ENCODE measurements at regions not wholly inside any gene's neighbourhood (a gene's known extent, or its start where the extent isn't known, plus 50 kb on each side); places are given as distances from the start of the nearest gene placed in this dataset.

DNA sequence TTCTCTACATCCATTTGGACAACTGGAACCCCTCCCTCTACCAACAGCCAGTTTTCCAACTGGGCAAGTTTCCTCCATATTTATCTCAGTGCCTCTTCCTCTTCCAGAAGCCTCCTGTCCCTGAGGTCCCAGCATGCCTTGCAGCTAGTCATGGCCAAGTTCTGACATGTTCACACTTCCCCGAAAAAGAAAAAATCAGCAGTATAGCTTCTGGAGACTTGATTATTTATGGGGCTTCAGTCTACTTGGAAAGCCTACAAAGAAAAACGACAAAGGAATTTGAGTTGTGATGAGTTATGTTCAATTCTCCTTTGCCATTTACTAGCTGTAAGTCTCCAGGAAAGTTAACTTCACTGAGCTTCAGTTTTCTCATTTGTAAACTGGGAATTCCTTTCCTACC is 406.5 kb downstream of the MAFB start:
- Histone ChIP-seq H4K20me1 (ENCODE audit: insufficient read depth, low read length) (no peaks in the 10 kb centered on the region), H3K27me3 (ENCODE audit: insufficient read depth, low read length) (peaks cover 5% of the 10 kb centered on the region), H3K27ac (ENCODE audit: low read depth, low read length) (no peak overlapping the region), H3K4me2 (ENCODE audit: insufficient read depth, low read length) (no peak overlapping the region), H3K4me1 (ENCODE audit: insufficient read depth, low read length) (no peaks in the 10 kb centered on the region), H2AFZ (ENCODE audit: low read length) (no peak overlapping the region), H3K36me3 (ENCODE audit: insufficient read depth, low read length) (no peaks in the 10 kb centered on the region), H3K4me3 (ENCODE audit: insufficient read depth, low read length) (no peak overlapping the region), H3K79me2 (ENCODE audit: insufficient read depth, low read length) (no peaks in the 10 kb centered on the region), H3K9me3 (ENCODE audit: low read depth, low read length) (no peaks in the 10 kb centered on the region)
- TF ChIP-seq, protein P1, sequence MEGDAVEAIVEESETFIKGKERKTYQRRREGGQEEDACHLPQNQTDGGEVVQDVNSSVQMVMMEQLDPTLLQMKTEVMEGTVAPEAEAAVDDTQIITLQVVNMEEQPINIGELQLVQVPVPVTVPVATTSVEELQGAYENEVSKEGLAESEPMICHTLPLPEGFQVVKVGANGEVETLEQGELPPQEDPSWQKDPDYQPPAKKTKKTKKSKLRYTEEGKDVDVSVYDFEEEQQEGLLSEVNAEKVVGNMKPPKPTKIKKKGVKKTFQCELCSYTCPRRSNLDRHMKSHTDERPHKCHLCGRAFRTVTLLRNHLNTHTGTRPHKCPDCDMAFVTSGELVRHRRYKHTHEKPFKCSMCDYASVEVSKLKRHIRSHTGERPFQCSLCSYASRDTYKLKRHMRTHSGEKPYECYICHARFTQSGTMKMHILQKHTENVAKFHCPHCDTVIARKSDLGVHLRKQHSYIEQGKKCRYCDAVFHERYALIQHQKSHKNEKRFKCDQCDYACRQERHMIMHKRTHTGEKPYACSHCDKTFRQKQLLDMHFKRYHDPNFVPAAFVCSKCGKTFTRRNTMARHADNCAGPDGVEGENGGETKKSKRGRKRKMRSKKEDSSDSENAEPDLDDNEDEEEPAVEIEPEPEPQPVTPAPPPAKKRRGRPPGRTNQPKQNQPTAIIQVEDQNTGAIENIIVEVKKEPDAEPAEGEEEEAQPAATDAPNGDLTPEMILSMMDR (IDR thresholded peaks at IDR 0.05; ENCODE audit: extremely low read depth, low read depth, low read length), result no peak
- no peak for DNase-seq (ENCODE audit: insufficient read length, low spot score, missing footprints)

DNA sequence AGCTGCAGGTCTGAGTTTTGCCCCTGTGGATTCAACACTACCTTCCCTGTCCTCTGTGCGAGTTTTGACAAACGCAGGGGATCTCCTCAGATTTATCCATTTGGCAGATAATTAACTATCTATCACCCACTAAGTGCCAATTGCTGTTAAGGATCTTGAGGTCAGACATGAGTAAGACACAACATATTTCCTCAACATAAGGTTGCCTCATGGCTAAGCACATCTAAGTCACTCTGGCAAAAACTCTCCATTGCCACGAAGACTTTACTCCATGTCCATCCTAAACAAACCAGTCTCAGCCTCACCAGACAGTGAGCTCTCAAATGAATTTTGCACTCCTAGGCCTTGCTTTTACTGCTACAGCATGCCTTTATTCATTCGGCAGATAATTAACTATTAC is 408.4 kb downstream of the MAFB start:
- Histone ChIP-seq H3K79me2 (ENCODE audit: insufficient read depth, low read length) (no peaks in the 10 kb centered on the region), H3K27me3 (ENCODE audit: insufficient read depth, low read length) (peaks cover 5% of the 10 kb centered on the region), H3K9me3 (ENCODE audit: low read depth, low read length) (no peaks in the 10 kb centered on the region), H3K4me2 (ENCODE audit: insufficient read depth, low read length) (no peak overlapping the region), H2AFZ (ENCODE audit: low read length) (no peak overlapping the region), H3K4me1 (ENCODE audit: insufficient read depth, low read length) (no peaks in the 10 kb centered on the region), H3K4me3 (ENCODE audit: insufficient read depth, low read length) (no peak overlapping the region), H3K27ac (ENCODE audit: low read depth, low read length) (no peak overlapping the region), H4K20me1 (ENCODE audit: insufficient read depth, low read length) (no peaks in the 10 kb centered on the region), H3K36me3 (ENCODE audit: insufficient read depth, low read length) (no peaks in the 10 kb centered on the region)
- TF ChIP-seq, protein P1 (IDR thresholded peaks at IDR 0.05; ENCODE audit: extremely low read depth, low read depth, low read length), result no peak
- DNase-seq (ENCODE audit: insufficient read length, low spot score, missing footprints), result no peak

DNA sequence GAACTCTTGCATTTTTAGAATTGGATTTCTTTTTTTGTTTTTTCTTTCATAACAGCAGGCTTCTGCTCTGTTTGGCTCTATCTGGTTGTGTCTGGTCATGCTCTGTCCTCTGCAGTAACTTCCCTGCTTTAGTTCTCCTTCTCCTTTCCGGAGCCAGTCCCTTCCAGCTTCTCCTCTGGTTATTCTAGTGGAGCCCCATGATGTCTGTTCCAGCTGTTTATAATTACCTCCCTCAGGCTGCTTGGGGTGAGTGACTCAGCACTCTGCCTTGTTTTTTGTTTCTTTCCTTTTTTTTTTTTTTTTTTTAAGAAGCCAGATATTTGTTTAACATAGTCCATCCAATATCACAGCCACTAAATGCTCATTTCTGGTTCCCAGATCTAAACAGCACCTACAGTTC is 409.6 kb downstream of the MAFB start:
- no peaks in the 10 kb centered on the region for H3K27me3 ChIP-seq (ENCODE audit: insufficient read depth, low read length)
- no peaks in the 10 kb centered on the region for H4K20me1 ChIP-seq (ENCODE audit: insufficient read depth, low read length)
- H3K79me2 ChIP-seq (ENCODE audit: insufficient read depth, low read length), result no peaks in the 10 kb centered on the region
- no peak overlapping the region for H3K4me2 ChIP-seq (ENCODE audit: insufficient read depth, low read length)
- no peak overlapping the region for H2AFZ ChIP-seq (ENCODE audit: low read length)
- H3K4me3 ChIP-seq (ENCODE audit: insufficient read depth, low read length), result no peak overlapping the region
- H3K4me1 ChIP-seq (ENCODE audit: insufficient read depth, low read length), result no peaks in the 10 kb centered on the region
- H3K27ac ChIP-seq (ENCODE audit: low read depth, low read length), result no peak overlapping the region
- TF ChIP-seq, protein P1 (IDR thresholded peaks at IDR 0.05; ENCODE audit: extremely low read depth, low read depth, low read length), result no peak
- H3K36me3 ChIP-seq (ENCODE audit: insufficient read depth, low read length), result no peaks in the 10 kb centered on the region
- no peaks in the 10 kb centered on the region for H3K9me3 ChIP-seq (ENCODE audit: low read depth, low read length)
- DNase-seq (ENCODE audit: insufficient read length, low spot score, missing footprints), result peak; percentile 92

DNA sequence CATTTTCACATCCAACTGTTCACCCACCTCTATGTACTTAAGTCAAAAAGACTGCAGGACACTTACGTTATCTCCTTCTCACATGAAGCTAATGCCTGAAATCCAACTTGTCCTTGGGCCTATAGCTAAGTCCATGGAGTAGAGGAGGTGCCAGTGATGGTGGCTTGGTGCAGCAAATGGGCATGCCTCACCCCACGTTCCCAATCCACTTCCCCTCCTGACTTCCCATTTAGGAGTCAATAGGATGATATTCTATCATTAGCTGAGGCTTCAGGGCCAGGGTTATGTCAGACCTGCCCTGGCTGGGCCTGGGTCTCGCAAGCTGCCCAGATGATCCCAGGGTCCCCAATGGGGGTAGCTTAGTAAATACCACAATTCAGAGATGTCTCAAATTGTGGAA is 410.4 kb downstream of the MAFB start:
- no peaks in the 10 kb centered on the region for H3K79me2 ChIP-seq (ENCODE audit: insufficient read depth, low read length)

More for the DNA sequence above, 410.4 kb downstream of the MAFB start:
- DNase-seq (ENCODE audit: insufficient read length, low spot score, missing footprints), result no peak
- no peaks in the 10 kb centered on the region for H3K36me3 ChIP-seq (ENCODE audit: insufficient read depth, low read length)
- no peaks in the 10 kb centered on the region for H4K20me1 ChIP-seq (ENCODE audit: insufficient read depth, low read length)
- H3K4me3 ChIP-seq (ENCODE audit: insufficient read depth, low read length), result no peak overlapping the region
- H2AFZ ChIP-seq (ENCODE audit: low read length), result no peak overlapping the region
- H3K4me1 ChIP-seq (ENCODE audit: insufficient read depth, low read length), result no peaks in the 10 kb centered on the region
- TF ChIP-seq, protein P1 (IDR thresholded peaks at IDR 0.05; ENCODE audit: extremely low read depth, low read depth, low read length), result no peak
- H3K4me2 ChIP-seq (ENCODE audit: insufficient read depth, low read length), result no peak overlapping the region
- no peaks in the 10 kb centered on the region for H3K27me3 ChIP-seq (ENCODE audit: insufficient read depth, low read length)
- no peaks in the 10 kb centered on the region for H3K9me3 ChIP-seq (ENCODE audit: low read depth, low read length)
- no peak overlapping the region for H3K27ac ChIP-seq (ENCODE audit: low read depth, low read length)
